Endodermal cell (in vitro differentiated cells): ENCODE measurements at regions not wholly inside any gene's neighbourhood (a gene's known extent, or its start where the extent isn't known, plus 50 kb on each side); places are given as distances from the start of the nearest gene placed in this dataset.

Experiments used
- DNase-seq: peaks from one replicate; pipeline ENCODE4 v3.0.0-alpha.2; 2017
- H3K27ac ChIP-seq: 2 replicates; pipeline ENCODE4 v1.5.1; 2013; ENCODE audit warnings: mild to moderate bottlenecking, low read depth, low read length, moderate library complexity
- H3K27me3 ChIP-seq: 2 replicates; pipeline ENCODE4 v1.6.1; 2013; ENCODE audit warnings: mild to moderate bottlenecking, low read length, moderate library complexity; ENCODE audit not compliant: insufficient read depth, control insufficient read depth, poor library complexity, severe bottlenecking
- H3K36me3 ChIP-seq: 2 replicates; pipeline ENCODE4 v1.7.0; 2013; ENCODE audit warnings: mild to moderate bottlenecking, low read length, moderate library complexity; ENCODE audit not compliant: control insufficient read depth, insufficient read depth
- H3K4me1 ChIP-seq: one replicate; pipeline ENCODE4 v1.7.0; 2013; ENCODE audit warnings: low read length; ENCODE audit not compliant: control insufficient read depth, insufficient read depth
- H3K4me3 ChIP-seq: 2 replicates; pipeline ENCODE4 v1.5.1; 2013; ENCODE audit warnings: mild to moderate bottlenecking, low read length, moderate library complexity
- H3K9ac ChIP-seq: 2 replicates; pipeline ENCODE4 v1.6.1; 2013; ENCODE audit warnings: mild to moderate bottlenecking, low read length, moderate library complexity; ENCODE audit not compliant: poor library complexity, severe bottlenecking; ENCODE audit errors: extremely low read depth
- H3K9me3 ChIP-seq: 2 replicates; pipeline ENCODE4 v1.6.1; 2013; ENCODE audit warnings: mild to moderate bottlenecking, low read length, moderate library complexity; ENCODE audit not compliant: control insufficient read depth
- H3K27ac Mint-ChIP-seq: 2 replicates; pipeline ENCODE4 v1.8.0; 2020; ENCODE audit warnings: mixed read lengths
- H3K27me3 Mint-ChIP-seq: 2 replicates; pipeline ENCODE4 v1.8.0; 2021; ENCODE audit warnings: mild to moderate bottlenecking, mixed read lengths; ENCODE audit not compliant: insufficient read depth
- H3K36me3 Mint-ChIP-seq: 2 replicates; pipeline ENCODE4 v1.8.0; 2020; ENCODE audit warnings: low read depth, mixed read lengths
- H3K4me1 Mint-ChIP-seq: 2 replicates; pipeline ENCODE4 v1.8.0; 2020; ENCODE audit warnings: mixed read lengths
- H3K4me3 Mint-ChIP-seq: 2 replicates; pipeline ENCODE4 v1.8.0; 2020; ENCODE audit warnings: mild to moderate bottlenecking, moderate library complexity, mixed read lengths
- H3K9me3 Mint-ChIP-seq: 2 replicates; pipeline ENCODE4 v1.8.0; 2020; ENCODE audit warnings: mild to moderate bottlenecking, mixed read lengths
- CTCF ChIP-seq: fragments of 200-600 bp; sonication (generic); conservative IDR thresholded peaks from 2 replicates; pipeline ENCODE4 v1.5.0; 2021; ENCODE audit warnings: antibody characterized with exemption, mild to moderate bottlenecking
- WGBS, 2 experiments: methylation state at CpG; one replicate each; pipeline versions ENCODE4 v1.1.5 to v1.1.7; 2013; ENCODE audit warnings: missing lambda C conversion rate in 2 of 2, mixed read lengths in 1 of 2; ENCODE audit not compliant: insufficient coverage in 1 of 2, insufficient read length in 1 of 2; 5-methylcytosine and 5-hydroxymethylcytosine counted together

GRCh38 chr2:120515759-120516678 is 170.1 kb downstream of the INHBB start:
- Mint-ChIP-seq H3K27ac (no peak overlapping the region), H3K36me3 (no peaks in the 10 kb centered on the region), H3K9me3 (no peaks in the 10 kb centered on the region), H3K27me3 (peaks cover 42% of the 10 kb centered on the region), H3K4me3 (no peak overlapping the region), H3K4me1 (peaks cover 8% of the 10 kb centered on the region)
- H3K27me3 ChIP-seq: peaks cover 37% of the 10 kb centered on the region
- WGBS, 2 experiments: 84 to 100% methylated on average over 1 to 5 of the region's 5 CpGs
- no peak overlapping the region for H3K9ac ChIP-seq
- no peaks in the 10 kb centered on the region for H3K4me1 ChIP-seq
- H3K27ac ChIP-seq: no peak overlapping the region
- no peaks in the 10 kb centered on the region for H3K36me3 ChIP-seq
- H3K4me3 ChIP-seq: no peak overlapping the region
- no peak for TF ChIP-seq CTCF
- DNase-seq: no peak
- no peaks in the 10 kb centered on the region for H3K9me3 ChIP-seq

GRCh38 chr2:120516679-120517314 is 170.9 kb downstream of the INHBB start:
- DNase-seq: no peak
- H3K9me3 ChIP-seq: no peaks in the 10 kb centered on the region
- TF ChIP-seq CTCF: no peak
- WGBS, 2 experiments: 67 to 88% methylated on average over 1 to 6 of the region's 6 CpGs
- no peaks in the 10 kb centered on the region for H3K36me3 Mint-ChIP-seq
- no peak overlapping the region for H3K27ac ChIP-seq
- no peaks in the 10 kb centered on the region for H3K4me1 ChIP-seq
- H3K4me1 Mint-ChIP-seq: peaks cover 7% of the 10 kb centered on the region
- H3K36me3 ChIP-seq: no peaks in the 10 kb centered on the region
- peaks cover 41% of the 10 kb centered on the region for H3K27me3 Mint-ChIP-seq
- peaks cover 34% of the 10 kb centered on the region for H3K27me3 ChIP-seq
- H3K4me3 ChIP-seq: no peak overlapping the region
- H3K4me3 Mint-ChIP-seq: no peak overlapping the region
- H3K27ac Mint-ChIP-seq: no peak overlapping the region
- no peak overlapping the region for H3K9ac ChIP-seq
- H3K9me3 Mint-ChIP-seq: no peaks in the 10 kb centered on the region

GRCh38 chr2:120517751-120518469 is 172.0 kb downstream of the INHBB start:
- no peaks in the 10 kb centered on the region for H3K4me1 ChIP-seq
- no peaks in the 10 kb centered on the region for H3K36me3 Mint-ChIP-seq
- H3K27me3 Mint-ChIP-seq: peaks cover 44% of the 10 kb centered on the region
- H3K27ac Mint-ChIP-seq: no peak overlapping the region
- no peaks in the 10 kb centered on the region for H3K9me3 ChIP-seq
- no peak overlapping the region for H3K4me3 Mint-ChIP-seq
- H3K9me3 Mint-ChIP-seq: no peaks in the 10 kb centered on the region
- H3K27ac ChIP-seq: no peak overlapping the region
- no peak for DNase-seq
- TF ChIP-seq CTCF: no peak
- H3K9ac ChIP-seq: no peak overlapping the region
- no peak overlapping the region for H3K4me3 ChIP-seq
- H3K4me1 Mint-ChIP-seq: peaks cover 10% of the 10 kb centered on the region
- WGBS, 2 experiments: 82 to 90% methylated on average over 6 to 7 of the region's 7 CpGs
- no peaks in the 10 kb centered on the region for H3K36me3 ChIP-seq
- peaks cover 31% of the 10 kb centered on the region for H3K27me3 ChIP-seq
